22Rv1 (cell line): ENCODE measurements at regions not wholly inside any gene's neighbourhood (a gene's known extent, or its start where the extent isn't known, plus 50 kb on each side); places are given as distances from the start of the nearest gene placed in this dataset.

Experiments
- H3K27ac ChIP-seq: fragments of 450-650 bp; 2 replicates; pipeline ENCODE4 v1.5.1; 2017
- ZFX ChIP-seq: fragments of 450-650 bp; IDR thresholded peaks from 2 replicates; pipeline ENCODE4 v1.6.1; 2017; ENCODE audit warnings: antibody characterized with exemption, borderline replicate concordance
- TF ChIP-seq, protein P1 (sequence below): fragments of 450-650 bp; IDR thresholded peaks from 2 replicates; pipeline ENCODE4 v1.5.1; 2017; ENCODE audit warnings: mild to moderate bottlenecking

DNA sequence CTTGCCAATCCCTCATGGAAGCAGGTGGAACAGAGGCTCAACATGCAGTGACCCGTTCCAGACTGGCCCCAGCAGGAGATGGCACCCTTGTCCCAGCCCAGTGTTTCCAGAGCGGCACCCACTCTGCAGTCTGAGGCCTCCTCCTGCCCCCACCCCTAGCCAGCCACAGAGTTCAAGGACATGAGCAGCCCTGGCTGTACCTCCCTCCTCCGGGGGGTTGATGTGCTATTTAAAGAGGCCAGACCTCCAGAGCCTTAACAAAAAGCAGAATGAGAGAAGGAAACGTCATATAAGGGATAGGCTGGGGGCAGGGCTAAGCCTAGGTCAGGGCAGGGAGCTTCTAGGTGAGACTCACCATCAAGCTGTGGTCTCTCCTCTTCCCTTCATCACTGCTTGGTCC, 115.7 kb upstream of the NANOS1 start:
- TF ChIP-seq, protein P1, sequence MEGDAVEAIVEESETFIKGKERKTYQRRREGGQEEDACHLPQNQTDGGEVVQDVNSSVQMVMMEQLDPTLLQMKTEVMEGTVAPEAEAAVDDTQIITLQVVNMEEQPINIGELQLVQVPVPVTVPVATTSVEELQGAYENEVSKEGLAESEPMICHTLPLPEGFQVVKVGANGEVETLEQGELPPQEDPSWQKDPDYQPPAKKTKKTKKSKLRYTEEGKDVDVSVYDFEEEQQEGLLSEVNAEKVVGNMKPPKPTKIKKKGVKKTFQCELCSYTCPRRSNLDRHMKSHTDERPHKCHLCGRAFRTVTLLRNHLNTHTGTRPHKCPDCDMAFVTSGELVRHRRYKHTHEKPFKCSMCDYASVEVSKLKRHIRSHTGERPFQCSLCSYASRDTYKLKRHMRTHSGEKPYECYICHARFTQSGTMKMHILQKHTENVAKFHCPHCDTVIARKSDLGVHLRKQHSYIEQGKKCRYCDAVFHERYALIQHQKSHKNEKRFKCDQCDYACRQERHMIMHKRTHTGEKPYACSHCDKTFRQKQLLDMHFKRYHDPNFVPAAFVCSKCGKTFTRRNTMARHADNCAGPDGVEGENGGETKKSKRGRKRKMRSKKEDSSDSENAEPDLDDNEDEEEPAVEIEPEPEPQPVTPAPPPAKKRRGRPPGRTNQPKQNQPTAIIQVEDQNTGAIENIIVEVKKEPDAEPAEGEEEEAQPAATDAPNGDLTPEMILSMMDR, result no peak
- no peak for TF ChIP-seq ZFX
- no peak overlapping the region for H3K27ac ChIP-seq

DNA sequence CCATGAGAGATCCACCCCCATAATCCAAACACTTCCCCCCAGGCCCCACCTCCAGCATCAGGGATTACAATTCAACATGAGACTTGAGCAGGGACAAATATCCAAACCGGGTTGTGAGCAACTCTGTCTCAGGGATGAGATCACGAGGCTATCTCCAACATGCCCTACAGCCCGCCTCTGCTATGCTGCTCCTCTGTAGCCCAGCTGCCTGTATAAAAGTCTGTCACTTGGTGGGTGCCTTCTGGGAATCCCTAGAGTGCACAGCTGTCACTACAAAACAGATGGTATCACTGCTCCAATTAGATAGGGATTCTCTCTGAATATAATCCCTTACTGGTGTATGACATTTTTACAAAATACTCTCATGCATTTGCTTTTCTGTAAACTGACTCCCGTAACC, 114.9 kb upstream of the NANOS1 start:
- no peak for TF ChIP-seq ZFX
- TF ChIP-seq, protein P1, result no peak
- no peak overlapping the region for H3K27ac ChIP-seq

DNA sequence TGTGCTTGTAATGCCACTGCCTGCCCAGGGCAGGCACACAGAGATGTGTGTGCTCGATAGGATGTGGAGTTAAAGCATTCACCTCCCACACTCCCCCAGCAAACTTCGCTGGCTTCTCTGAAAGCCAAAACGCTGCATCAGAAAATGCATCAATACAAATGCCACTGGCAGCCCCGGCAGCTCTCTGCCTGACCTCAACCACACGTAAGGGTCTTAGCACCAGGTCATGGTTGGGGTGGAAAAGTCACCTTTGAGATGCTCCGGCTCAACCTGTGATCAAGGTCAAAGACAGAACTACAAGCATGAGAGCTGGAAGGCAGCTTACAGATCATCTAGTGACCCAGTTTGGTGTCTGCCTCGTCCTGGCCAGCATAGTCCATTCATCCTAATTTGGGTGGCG, 114.4 kb upstream of the NANOS1 start:
- TF ChIP-seq, protein P1, result no peak
- TF ChIP-seq ZFX, result no peak

DNA sequence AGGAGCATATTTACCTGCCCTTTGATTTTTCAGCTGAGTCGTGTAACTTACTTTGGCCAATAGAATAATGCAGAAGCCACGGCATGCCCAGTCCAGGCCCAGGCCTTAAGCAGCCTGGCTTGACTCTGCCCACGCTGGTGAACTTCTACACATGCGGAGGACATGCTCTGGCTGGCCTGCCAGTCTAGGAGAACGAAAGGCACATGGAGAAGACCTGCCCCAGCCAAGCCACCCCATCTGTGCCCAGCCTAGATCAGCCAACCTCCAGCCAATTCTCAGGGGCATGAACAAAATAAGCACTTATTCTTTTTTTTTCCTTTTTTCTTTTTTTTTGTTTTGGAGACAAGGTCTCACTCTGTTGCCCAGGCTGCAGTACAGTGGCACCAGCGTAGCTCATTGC, 112.7 kb upstream of the NANOS1 start:
- no peak for TF ChIP-seq ZFX
- TF ChIP-seq, protein P1, result no peak
- no peak overlapping the region for H3K27ac ChIP-seq

More for the DNA sequence above, 114.4 kb upstream of the NANOS1 start:
- H3K27ac ChIP-seq, result no peak overlapping the region

DNA sequence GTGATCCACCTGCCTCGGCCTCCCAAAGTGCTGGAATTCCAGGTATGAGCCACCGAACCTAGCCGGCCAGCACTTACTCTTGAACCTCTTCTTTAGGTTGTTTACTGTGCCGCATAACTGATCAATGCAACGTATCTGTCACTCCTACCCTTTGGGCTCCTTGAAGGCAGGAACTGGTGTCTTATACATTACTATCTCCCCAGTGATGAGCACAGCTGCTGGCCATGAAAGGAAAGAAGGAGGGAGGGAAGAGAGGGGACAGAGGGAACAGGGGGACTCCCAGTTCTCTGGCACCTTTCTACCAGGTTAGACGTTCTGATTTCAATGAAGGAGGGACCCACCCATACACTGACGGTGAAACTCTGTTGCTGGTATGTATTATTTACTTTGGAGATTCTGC, 111.8 kb upstream of the NANOS1 start:
- TF ChIP-seq, protein P1, result no peak
- no peak for TF ChIP-seq ZFX

DNA sequence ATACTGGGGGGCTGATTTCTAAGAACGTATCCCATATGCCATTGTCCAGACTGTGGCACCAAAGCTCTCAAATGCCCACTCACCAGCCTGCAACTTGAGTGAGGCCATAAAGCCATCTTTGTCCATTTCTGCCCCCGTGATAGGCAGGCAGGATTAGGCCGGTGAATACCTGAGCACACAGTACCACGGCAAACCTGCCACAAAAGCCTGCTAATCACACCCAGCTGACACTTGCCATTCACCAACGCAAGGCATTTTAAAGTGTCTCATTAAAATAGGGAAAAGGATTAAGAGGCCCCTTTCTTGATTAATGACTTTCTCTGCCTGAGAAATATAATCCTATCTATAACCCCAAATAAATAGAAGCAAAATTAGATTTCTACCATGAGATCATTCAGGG, 111.4 kb upstream of the NANOS1 start:
- H3K27ac ChIP-seq, result no peak overlapping the region
- TF ChIP-seq, protein P1, result no peak
- no peak for TF ChIP-seq ZFX

More for the DNA sequence above, 111.8 kb upstream of the NANOS1 start:
- H3K27ac ChIP-seq, result no peak overlapping the region

DNA sequence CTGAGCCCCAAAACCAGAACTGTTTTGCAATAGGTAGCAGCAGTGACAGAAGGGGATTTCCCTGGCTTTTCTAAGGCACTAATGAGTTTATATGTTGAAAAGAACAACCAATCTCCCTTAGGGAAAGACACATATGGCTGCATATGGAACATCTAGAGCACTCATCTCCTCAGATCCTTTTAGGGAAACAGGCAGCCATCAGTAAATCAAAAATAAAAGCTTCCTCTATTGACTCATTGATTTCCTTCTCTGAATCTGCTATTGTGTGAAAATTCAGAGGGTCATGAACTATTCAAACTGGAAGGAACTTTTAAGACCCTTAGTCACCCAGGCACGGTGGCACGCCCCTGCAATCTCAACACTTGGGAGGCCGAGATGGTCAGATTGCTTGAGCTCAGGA, 110.9 kb upstream of the NANOS1 start:
- H3K27ac ChIP-seq, result no peak overlapping the region
- no peak for TF ChIP-seq ZFX
- TF ChIP-seq, protein P1, result no peak
